ENCODE measurements at regions not wholly inside any gene's neighbourhood (a gene's known extent, or its start where the extent isn't known, plus 50 kb on each side); places are given as distances from the start of the nearest gene placed in this dataset.
"Not testable (repeated sequence)": the region's sequence is repeated elsewhere in the genome, so short reads cannot be mapped to it uniquely, and the experiment has no call there.

DNA sequence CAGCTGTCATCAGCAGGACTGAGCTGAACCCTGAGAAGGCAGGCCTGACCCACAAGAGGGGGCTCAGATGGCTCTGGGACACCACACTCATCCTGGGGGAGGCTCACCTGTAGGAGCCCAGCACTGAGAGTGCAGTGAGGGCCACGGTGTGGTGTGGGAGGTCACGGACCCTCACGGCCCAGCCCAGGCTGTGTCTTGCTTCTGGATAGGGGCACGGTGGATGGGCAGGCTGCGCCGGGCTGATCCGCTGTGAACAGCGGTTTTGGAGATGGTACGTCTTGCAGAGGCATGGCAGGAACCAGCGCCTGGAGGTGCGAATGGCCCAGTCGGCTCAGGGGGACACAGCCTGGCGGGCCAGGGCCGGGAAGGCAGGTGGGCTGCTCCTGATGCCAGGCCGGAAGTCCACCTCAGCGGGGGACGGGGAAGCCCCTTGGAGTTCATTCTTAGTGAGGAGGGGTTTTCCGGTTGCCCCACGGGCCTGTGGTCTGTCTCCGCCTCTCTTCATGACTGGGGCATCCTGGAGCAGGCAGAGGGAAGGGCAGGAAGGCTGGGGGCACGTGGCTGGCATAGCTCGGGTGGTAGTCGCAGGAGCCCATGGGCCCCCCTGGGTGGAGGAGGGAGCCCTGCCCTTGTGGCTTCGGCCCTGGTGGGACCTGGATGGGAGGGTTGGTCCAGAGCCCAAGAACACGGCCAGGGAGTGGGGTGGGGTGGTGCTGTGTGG lies 112.5 kb downstream of the UNCX start:
- DNase-seq, result no peak

- DNase-seq, result no peak
Observed at GRCh38 chr7:1345796-1346755, 113.2 kb downstream of the MICALL2 start.

DNA sequence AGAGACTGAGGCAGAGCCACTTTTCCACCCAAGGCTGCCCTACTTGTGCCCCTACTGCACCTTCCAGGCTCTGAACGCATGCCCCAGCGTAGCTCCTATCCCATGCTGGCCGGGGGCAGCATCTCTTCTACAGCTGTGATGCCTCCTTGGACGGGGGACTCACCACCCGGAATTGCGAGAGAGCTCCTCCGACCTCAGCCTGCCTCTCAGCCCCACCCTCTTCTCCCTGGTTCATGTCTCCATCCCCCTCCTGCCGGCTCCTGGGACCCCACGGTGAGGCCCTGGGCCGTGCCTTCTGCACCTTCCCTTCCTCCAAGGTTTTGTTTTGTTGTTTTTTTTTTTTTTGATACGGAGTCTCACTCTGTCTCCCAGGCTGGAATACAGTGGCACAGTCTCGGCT lies 112.4 kb downstream of the MICALL2 start:
- DNase-seq, result no peak

DNA sequence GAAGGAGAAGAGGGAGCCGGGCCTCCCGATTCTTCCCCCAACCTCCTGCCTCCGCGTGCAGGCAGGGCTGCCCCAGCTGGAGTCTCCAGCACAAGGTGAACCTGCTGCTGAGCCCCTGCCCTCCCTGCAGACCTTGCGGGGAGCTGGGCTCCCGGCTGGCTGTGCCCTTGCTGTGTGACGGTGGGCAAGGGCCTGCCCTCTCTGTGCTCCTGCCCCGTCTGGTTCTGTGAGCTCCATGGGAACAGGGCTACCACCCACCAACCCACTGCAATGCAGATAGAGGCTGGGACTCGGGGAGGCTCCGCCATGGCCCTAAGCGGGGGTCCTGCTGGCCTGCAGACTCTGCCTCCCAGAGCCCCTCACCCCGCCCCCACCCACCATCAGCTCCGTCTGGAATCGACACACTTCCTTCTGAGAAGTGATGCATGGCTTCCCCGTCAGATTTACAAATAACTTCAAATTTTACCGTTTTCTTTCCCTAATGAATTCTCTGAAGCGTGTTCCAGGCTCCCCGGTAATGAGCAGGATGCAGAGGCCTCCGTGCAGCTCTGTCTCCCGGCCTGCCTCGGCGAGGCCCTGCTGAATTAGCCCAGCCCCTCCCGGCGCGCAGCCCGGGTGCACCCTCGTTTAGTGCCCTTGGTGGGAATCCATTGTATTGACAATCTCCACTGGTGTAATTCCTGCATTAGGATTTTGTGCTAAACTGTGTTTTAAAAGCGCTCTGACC lies 111.0 kb downstream of the MICALL2 start:
- DNase-seq, result no peak

GRCh38 chr7:1348823-1349335 lies 110.4 kb downstream of the MICALL2 start:
- DNase-seq, result no peak

GRCh38 chr7:1349351-1349761 lies 109.9 kb downstream of the MICALL2 start:
- DNase-seq, result no peak

- no peak for DNase-seq
Observed at GRCh38 chr7:1351881-1352625, 107.2 kb downstream of the MICALL2 start.

DNA sequence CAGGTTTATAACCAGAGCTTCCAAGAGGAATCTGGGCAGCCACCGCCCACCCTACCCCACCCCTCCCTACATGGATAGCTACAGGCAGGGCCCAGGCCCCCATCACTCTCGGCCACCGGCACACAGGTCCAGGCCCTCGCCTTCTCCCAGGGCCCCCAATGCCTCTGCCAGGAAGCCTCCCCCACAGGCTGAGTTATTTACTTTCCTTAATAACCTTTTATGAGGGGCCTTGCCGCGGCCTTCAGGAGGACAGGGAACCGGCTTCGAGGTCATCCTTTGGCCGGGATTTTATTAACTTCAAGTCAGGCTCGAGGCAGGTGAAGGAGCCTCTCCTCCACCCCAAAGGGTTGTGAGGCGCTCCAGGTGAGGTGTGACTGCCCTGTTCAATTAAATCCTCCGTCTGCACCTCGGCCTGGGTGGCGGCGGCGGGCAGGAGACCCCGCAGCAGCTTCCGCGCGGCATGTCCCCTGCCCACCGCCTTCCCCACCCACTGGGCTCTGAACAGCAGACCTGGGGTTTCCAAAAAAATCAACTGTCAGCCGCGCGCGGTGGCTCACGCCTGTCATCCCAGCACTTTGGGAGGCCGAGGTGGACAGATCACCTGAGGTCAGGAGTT lies 106.5 kb downstream of the MICALL2 start:
- no peak for DNase-seq

DNA sequence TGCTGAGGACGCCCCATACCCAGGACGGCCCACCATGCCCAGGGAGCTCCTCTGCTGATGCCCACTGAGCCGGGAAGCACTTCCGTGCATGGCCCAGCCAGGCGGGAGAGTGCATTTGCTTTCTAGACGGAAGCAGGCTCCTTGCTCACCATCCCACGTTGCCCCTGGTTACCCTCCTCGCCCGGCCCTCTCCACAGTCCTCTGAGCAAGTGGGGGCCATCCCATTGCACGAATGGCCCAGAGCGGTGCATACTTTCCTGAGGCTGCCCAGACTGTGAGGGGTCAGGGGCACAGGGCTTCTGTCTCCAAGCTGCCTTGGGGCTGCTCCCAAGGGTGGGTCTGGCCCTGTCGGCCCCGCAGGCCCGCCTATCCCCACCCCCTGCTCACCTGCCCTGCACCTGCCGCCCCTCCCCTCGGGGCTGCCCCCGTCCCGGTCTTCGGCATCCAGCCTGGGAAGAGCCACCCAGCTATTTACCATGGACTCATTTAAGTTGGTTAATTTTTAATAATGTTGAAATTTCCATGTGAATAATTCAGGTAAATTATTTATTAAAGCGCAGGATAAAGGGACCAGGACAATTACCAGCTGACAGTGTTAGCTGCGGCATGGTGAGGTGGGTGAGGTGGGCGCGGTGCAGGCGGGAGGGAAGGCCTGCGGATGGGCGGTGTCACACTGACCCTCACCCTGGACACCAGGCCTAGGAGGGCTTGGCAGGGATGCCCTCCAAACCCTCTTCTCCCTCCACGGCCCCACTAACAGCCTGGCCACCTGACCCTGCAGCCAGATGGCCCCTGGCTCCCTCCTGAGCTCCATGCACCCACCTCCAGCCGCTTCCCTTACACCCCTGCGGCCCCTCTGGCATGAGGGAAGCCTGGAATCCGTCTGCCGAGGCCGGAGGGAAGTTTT lies 104.4 kb downstream of the MICALL2 start:
- DNase-seq, result no peak

DNA sequence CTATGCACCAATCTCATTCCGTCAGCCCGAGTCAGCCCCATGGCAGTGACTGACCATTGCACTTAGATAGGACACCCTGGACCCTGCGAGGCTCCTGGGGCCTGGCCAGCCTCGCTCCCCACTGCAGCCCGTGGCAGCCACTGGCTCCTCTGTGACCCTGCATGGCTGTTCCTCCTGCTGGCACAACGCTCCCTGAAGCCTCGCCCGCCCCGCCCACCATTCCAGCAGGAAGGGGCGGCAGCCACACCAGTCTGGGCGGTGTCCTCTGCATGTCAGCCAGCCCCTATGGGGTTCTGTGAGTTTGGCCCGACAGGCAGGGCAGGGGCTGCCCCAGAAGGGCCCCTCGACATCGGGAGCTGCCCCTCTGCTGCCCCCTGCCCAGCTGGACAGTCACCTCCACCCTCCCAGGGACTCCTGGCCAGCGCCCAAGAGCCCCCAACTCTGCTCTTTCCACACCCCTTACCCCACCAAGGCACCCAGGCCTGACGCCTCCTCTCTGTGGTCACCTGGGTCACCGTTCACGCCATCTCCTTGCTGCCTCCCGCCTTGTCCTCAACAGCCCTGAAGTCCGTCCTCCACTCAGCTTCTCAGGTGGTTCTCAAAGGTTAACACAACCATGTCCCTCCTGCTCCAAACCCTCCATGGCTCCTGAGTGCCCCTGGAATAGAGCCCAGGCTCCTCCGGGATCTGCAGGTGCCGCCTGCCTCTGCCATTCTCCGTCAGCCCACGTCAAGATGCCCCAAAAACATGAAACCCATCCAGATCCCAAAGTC lies 103.5 kb downstream of the MICALL2 start:
- DNase-seq, result no peak

DNA sequence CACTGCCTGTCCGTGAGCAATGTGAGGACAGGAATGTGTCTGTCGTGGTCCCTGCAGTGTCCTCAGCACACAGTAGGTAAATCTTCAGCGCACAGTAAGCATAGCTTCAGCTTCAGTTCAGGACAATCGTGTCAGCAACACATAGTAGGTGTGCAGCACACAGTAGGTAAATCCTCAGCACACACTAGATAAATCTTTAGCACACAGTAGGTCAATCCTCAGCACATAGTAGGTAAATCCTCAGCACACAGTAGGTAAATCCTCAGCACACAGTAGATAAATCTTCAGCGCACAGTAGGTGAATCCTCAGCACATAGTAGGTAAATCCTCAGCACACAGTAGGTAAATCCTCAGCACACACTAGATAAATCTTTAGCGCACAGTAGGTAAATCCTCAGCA lies 102.4 kb downstream of the MICALL2 start:
- DNase-seq, result not testable (repeated sequence)

GRCh38 chr7:1357260-1357600 lies 102.0 kb downstream of the MICALL2 start:
- not testable (repeated sequence) for DNase-seq

GRCh38 chr7:1357601-1358271 lies 101.5 kb downstream of the MICALL2 start:
- no peak for DNase-seq

- no peak for DNase-seq
Observed at GRCh38 chr7:1358376-1359050, 100.8 kb downstream of the MICALL2 start.

DNA sequence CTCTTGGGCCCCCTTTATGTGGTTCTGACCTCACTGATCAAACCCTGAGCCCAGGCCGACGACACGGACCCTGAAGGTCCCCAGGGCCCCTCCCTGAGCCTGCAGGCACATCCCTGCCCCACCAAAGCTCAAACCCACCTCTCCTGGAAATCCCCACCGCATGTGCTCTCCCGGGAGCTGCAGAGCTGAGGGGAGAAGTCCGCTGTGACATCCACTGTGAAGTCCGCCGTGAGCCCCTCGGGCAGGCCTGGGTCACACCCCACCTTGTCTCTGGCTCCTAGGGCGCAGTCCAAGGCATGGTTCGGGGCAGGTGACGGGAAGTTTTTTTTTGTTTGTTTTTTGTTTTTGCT lies 100.2 kb downstream of the MICALL2 start:
- DNase-seq, result no peak

DNA sequence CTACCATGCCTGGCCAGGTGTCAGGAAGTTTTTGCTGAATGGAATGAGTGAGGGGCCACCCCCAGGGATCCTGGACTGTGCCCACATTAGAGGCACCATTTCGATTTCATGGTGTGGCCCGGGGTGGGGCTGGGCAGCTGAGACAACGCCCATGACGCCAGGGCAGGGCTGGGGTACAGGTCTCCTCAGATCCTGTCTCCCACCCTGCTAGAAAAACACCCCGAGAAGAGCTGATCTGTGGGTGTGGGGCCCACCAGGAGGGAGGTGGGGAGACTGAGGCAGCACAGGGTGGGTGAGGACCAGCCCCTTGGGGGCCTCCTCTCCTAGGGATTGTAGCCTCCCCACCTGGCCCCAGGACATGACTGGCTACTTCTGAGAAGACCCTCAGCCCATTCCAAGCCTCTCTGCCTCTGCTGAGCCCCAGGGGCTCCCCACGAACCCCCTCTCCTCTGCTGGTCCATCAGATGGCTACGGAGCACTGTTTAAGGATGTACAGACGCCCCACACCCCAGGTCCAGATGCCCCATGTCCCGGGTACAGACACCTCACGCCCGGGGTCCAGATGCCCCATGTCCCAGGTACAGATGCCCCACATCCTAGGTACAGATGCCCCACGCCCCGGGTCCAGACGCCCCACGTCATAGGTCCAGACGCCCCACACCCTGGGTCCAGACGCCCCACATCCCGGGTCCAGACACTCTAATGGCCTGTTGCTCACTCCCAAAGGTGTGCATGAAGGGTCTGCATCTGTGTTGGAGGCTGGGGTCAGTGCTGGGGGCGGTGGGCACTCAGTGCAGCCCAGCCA lies 99.4 kb downstream of the MICALL2 start:
- no peak for DNase-seq

DNA sequence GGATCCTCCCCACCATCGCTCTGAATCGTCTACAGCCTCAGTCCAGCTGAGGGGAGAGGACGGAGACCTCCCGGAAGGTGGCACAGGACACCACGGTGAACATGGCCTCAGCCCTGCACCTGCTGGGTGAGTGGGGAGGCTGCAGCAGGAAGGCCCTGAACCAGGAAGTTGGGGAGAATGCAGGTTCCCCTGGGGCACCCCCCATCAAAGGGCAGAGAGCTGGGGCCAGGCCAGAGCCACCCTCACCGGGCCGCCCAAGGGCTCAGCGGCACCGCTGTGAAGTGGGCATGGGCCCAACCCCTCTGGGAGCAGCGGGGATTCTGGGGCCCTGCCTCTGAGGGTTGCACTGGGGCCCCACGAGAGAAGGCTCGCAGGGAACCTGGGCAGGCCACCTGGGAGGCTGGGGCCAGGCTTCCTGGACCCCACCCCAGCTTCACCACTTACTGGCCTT lies 98.7 kb downstream of the MICALL2 start:
- no peak for DNase-seq
